ENCODE measurements at regions not wholly inside any gene's neighbourhood (a gene's known extent, or its start where the extent isn't known, plus 50 kb on each side); places are given as distances from the start of the nearest gene placed in this dataset.

- ATAC-seq, result no peak
These were observed 289.1 kb downstream of the TGFB2 start for GRCh38 chr1:218634212-218634611.

More at GRCh38 chr1:218634212-218634611, 289.1 kb downstream of the TGFB2 start:
- no peak overlapping the region for H3K4me2 ChIP-seq (ENCODE audit: low read length)
- TF ChIP-seq TCF7L2 (IDR thresholded peaks at IDR 0.05; ENCODE audit: borderline replicate concordance, extremely low read depth, insufficient read depth, insufficient read length) (no peak), ELF1 (IDR thresholded peaks at IDR 0.05; ENCODE audit: borderline replicate concordance, low read depth) (no peak), CTCF (IDR thresholded peaks at IDR 0.05 in 2 of 3, conservative IDR thresholded peaks at IDR 0.05 in 1 of 3; ENCODE audit: borderline replicate concordance in 1 of 3, insufficient read depth in 1 of 3, low read depth in 2 of 3, low read length in 2 of 3) (no peak), ZNF274 (IDR thresholded peaks at IDR 0.05; ENCODE audit: low read depth, low read length) (no peak), SIN3A (IDR thresholded peaks at IDR 0.05; ENCODE audit: low read depth) (no peak), RAD21 (IDR thresholded peaks at IDR 0.05; ENCODE audit: low read depth) (no peak), EZH2 (IDR thresholded peaks at IDR 0.05) (no peak)
- TF ChIP-seq, protein P1, sequence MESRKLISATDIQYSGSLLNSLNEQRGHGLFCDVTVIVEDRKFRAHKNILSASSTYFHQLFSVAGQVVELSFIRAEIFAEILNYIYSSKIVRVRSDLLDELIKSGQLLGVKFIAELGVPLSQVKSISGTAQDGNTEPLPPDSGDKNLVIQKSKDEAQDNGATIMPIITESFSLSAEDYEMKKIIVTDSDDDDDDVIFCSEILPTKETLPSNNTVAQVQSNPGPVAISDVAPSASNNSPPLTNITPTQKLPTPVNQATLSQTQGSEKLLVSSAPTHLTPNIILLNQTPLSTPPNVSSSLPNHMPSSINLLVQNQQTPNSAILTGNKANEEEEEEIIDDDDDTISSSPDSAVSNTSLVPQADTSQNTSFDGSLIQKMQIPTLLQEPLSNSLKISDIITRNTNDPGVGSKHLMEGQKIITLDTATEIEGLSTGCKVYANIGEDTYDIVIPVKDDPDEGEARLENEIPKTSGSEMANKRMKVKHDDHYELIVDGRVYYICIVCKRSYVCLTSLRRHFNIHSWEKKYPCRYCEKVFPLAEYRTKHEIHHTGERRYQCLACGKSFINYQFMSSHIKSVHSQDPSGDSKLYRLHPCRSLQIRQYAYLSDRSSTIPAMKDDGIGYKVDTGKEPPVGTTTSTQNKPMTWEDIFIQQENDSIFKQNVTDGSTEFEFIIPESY (IDR thresholded peaks at IDR 0.05; ENCODE audit: extremely low read depth, insufficient replicate concordance, low read length), result no peak
- no peaks in the 10 kb centered on the region for H3K9me2 ChIP-seq (ENCODE audit: insufficient read depth)
- ChIA-PET RAD21 (ENCODE audit: low non-redundant PET in 1 of 2, low total read pairs in 2 of 2, uncharacterized antibody in 2 of 2, unreplicated experiment in 2 of 2) (no interaction called here), POLR2A (no interaction called here), CTCF (no interaction called here)
- H3K9ac ChIP-seq (ENCODE audit: low read length), result no peak overlapping the region
- H3K27me3 ChIP-seq (ENCODE audit: insufficient read depth, low read length), result no peaks in the 10 kb centered on the region
- no peak overlapping the region for H3K4me3 ChIP-seq (replicated peaks in 1 of 2; ENCODE audit: low read depth in 1 of 2, low read length in 2 of 2)
- no peak for DNase-seq (ENCODE audit: low read depth, low spot score)
- H3K79me2 ChIP-seq (ENCODE audit: insufficient read depth, low read length), result no peaks in the 10 kb centered on the region
- H3K27ac ChIP-seq (ENCODE audit: low read depth, low read length), result no peak overlapping the region
- H2AFZ ChIP-seq (ENCODE audit: low read depth, low read length, poor library complexity, severe bottlenecking), result no peak overlapping the region
- intact Hi-C loops (cut with micrococcal nuclease), result no loop called here
- H4K20me1 ChIP-seq (ENCODE audit: insufficient read depth), result no peaks in the 10 kb centered on the region
- H3K9me3 ChIP-seq (ENCODE audit: control insufficient read depth in 1 of 2, insufficient read depth in 1 of 2, low read depth in 1 of 2, low read length in 2 of 2), result no peaks in the 10 kb centered on the region
- no peaks in the 10 kb centered on the region for H3K36me3 ChIP-seq (ENCODE audit: control insufficient read depth in 1 of 2, insufficient read depth in 2 of 2, low read length in 2 of 2)
- H3K4me1 ChIP-seq (ENCODE audit: control insufficient read depth in 1 of 2, insufficient read depth in 2 of 2, low read length in 2 of 2), result no peaks in the 10 kb centered on the region
- no TSS peak for BruUV-seq (replicated peaks)
